ENCODE measurements at regions not wholly inside any gene's neighbourhood (a gene's known extent, or its start where the extent isn't known, plus 50 kb on each side); places are given as distances from the start of the nearest gene placed in this dataset.

DNA sequence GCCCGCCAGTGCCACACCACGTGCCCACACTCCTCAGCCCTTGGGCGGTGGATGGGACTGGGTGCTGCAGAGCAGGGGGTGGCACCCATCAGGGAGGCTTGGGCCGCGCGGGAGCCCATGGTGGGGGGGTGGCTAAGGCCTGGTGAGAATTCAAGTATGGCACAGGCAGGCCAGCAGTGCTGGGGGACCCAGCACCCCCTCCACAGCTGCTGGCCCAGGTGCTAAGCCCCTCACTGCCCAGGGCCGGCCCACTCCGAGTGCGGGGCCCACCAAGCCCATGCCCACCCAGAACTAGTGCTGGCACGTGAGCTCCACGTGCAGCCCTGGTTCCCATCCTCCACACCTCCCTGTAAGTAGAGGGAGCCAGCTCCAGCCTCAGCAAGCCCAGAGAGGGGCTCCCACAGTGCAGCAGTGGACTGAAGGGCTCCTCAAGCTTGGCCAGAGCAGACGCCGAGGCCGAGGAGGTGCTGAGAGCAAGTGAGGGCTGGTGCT lies 1091.1 kb upstream of the GJE1 start:
- TF ChIP-seq, protein P1, sequence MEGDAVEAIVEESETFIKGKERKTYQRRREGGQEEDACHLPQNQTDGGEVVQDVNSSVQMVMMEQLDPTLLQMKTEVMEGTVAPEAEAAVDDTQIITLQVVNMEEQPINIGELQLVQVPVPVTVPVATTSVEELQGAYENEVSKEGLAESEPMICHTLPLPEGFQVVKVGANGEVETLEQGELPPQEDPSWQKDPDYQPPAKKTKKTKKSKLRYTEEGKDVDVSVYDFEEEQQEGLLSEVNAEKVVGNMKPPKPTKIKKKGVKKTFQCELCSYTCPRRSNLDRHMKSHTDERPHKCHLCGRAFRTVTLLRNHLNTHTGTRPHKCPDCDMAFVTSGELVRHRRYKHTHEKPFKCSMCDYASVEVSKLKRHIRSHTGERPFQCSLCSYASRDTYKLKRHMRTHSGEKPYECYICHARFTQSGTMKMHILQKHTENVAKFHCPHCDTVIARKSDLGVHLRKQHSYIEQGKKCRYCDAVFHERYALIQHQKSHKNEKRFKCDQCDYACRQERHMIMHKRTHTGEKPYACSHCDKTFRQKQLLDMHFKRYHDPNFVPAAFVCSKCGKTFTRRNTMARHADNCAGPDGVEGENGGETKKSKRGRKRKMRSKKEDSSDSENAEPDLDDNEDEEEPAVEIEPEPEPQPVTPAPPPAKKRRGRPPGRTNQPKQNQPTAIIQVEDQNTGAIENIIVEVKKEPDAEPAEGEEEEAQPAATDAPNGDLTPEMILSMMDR (IDR thresholded peaks at IDR 0.05; ENCODE audit: insufficient read depth, low read depth, low read length, missing control alignments) = no peak
- DNase-seq (ENCODE audit: low read depth) = no peak
- no peak overlapping the region for H3K4me3 ChIP-seq (ENCODE audit: low read depth, low read length)

DNA sequence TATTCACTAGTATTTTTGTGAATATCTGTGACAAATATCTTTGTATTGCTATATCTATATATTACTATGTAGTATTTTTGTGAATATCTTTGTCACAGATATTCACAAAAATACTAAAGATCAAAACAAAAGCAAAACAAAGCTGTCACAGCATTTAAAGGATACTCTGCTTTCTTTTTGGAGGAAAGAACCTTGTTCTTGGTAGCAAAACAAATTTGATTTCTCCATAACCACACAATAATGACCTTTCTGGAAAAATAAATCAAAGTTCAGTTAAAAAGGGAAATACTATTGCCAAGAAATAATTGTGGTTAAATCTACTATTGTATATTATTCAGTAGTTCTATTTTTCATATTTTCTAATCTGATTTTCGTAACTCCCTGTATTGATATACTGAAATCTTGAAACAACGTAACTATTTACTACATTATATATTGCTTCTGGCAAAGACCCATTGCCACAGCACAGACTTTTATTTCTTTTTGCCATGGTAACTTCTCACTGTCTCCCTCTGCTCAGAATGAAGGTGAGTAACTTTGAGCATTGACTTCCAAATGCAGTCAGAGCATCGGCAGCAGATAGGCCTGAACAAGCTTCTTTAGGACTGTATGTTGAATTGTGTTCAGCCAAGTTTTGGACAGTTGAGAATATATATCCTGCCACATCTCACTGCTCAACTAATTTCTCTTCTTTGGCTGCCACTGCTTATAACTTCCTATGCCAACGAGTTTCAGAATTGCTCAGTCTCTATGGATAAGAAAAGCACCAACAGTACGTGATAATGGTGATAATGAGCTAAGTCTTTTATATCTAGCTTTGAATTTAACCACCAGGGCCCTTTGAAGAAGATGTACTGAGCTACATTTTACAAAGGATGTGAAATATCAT lies 1097.2 kb upstream of the GJE1 start:
- H3K4me3 ChIP-seq (ENCODE audit: low read depth, low read length) = no peak overlapping the region
- DNase-seq (ENCODE audit: low read depth) = no peak
- TF ChIP-seq, protein P1 (IDR thresholded peaks at IDR 0.05; ENCODE audit: insufficient read depth, low read depth, low read length, missing control alignments) = no peak

GRCh38 chr6:141033101-141033500 lies 1099.6 kb upstream of the GJE1 start:
- no peak overlapping the region for H3K4me3 ChIP-seq (ENCODE audit: low read depth, low read length)
- no peak for DNase-seq (ENCODE audit: low read depth)
- TF ChIP-seq, protein P1 (IDR thresholded peaks at IDR 0.05; ENCODE audit: insufficient read depth, low read depth, low read length, missing control alignments) = no peak

- TF ChIP-seq, protein P1 (IDR thresholded peaks at IDR 0.05; ENCODE audit: insufficient read depth, low read depth, low read length, missing control alignments) = no peak
- no peak for DNase-seq (ENCODE audit: low read depth)
- H3K4me3 ChIP-seq (ENCODE audit: low read depth, low read length) = no peak overlapping the region
Measured at GRCh38 chr6:141029908-141030307, 1102.8 kb upstream of the GJE1 start.

DNA sequence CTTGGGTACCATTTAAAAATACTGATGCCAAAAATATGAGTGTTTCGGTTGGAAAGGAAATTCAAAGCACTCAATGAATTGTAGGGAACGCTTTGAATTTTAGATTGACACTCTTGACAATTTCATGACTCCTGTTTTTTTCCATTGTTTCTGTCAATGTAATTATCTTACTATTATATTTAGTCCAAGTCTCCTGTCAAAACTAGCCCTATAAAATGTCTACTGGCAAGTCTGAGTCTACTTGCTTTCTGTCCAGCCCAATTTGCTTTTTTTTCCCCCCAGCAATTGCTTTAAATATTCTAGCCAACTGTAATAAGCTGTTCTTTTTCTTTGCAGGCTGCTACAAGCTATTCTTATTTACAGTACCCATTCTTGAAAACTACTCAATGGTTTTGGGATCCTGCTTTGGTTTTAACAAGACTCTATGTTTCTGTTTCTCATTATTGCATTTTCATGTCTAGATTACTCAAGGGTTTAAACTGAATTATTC lies 1103.9 kb upstream of the GJE1 start:
- TF ChIP-seq, protein P1 (IDR thresholded peaks at IDR 0.05; ENCODE audit: insufficient read depth, low read depth, low read length, missing control alignments) = no peak
- DNase-seq (ENCODE audit: low read depth) = no peak

GRCh38 chr6:141026504-141026903 lies 1106.2 kb upstream of the GJE1 start:
- no peak overlapping the region for H3K4me3 ChIP-seq (ENCODE audit: low read depth, low read length)
- DNase-seq (ENCODE audit: low read depth) = no peak
- TF ChIP-seq, protein P1 (IDR thresholded peaks at IDR 0.05; ENCODE audit: insufficient read depth, low read depth, low read length, missing control alignments) = no peak

More for the DNA sequence above, 1103.9 kb upstream of the GJE1 start:
- no peak overlapping the region for H3K4me3 ChIP-seq (ENCODE audit: low read depth, low read length)

All from GM12865 (cell line).